NCI-H187 (cell line): ENCODE measurements at regions not wholly inside any gene's neighbourhood (a gene's known extent, or its start where the extent isn't known, plus 50 kb on each side); places are given as distances from the start of the nearest gene placed in this dataset.

Source experiments
- DNase-seq, 2 experiments: peaks; one replicate each; lab custom pipeline; 2025; lab: John Stamatoyannopoulos, UW

- DNase-seq = no peak
Observed at GRCh38 chr2:129645335-129645734, 334.1 kb upstream of the RAB6C start.

- DNase-seq = no peak
Observed at GRCh38 chr2:129646107-129646506, 333.4 kb upstream of the RAB6C start.

- DNase-seq = no peak
Observed at GRCh38 chr2:129653246-129653645, 326.2 kb upstream of the RAB6C start.

GRCh38 chr2:129654331-129654730, 325.1 kb upstream of the RAB6C start:
- DNase-seq = no peak

GRCh38 chr2:129656081-129656598, 323.3 kb upstream of the RAB6C start:
- DNase-seq = no peak

- DNase-seq = no peak
Observed at GRCh38 chr2:129658430-129658829, 321.0 kb upstream of the RAB6C start.

- no peak for DNase-seq
Observed at GRCh38 chr2:129661935-129662334, 317.5 kb upstream of the RAB6C start.

GRCh38 chr2:129667577-129667976, 311.9 kb upstream of the RAB6C start:
- no peak for DNase-seq

- DNase-seq = no peak
Observed at GRCh38 chr2:129672521-129672920, 306.9 kb upstream of the RAB6C start.

- no peak for DNase-seq
Observed at GRCh38 chr2:129673234-129673633, 306.2 kb upstream of the RAB6C start.

- DNase-seq = no peak
Observed at GRCh38 chr2:129673847-129674711, 305.4 kb upstream of the RAB6C start.

GRCh38 chr2:129678751-129679150, 300.7 kb upstream of the RAB6C start:
- DNase-seq = no peak

- DNase-seq = no peak
Observed at GRCh38 chr2:129681788-129682187, 297.7 kb upstream of the RAB6C start.

- DNase-seq = no peak
Observed at GRCh38 chr2:129689653-129690448, 289.6 kb upstream of the RAB6C start.

- DNase-seq = no peak
Observed at GRCh38 chr2:129695496-129695895, 284.0 kb upstream of the RAB6C start.

GRCh38 chr2:129698593-129698992, 280.9 kb upstream of the RAB6C start:
- no peak for DNase-seq

- no peak for DNase-seq
Observed at GRCh38 chr2:129699781-129700573, 279.5 kb upstream of the RAB6C start.

- DNase-seq = no peak
Observed at GRCh38 chr2:129702416-129703176, 276.9 kb upstream of the RAB6C start.

- DNase-seq = no peak
Observed at GRCh38 chr2:129705085-129705484, 274.4 kb upstream of the RAB6C start.

GRCh38 chr2:129707800-129708199, 271.7 kb upstream of the RAB6C start:
- no peak for DNase-seq

- no peak for DNase-seq
Observed at GRCh38 chr2:129708221-129708967, 271.1 kb upstream of the RAB6C start.
